ENCODE measurements at regions not wholly inside any gene's neighbourhood (a gene's known extent, or its start where the extent isn't known, plus 50 kb on each side); places are given as distances from the start of the nearest gene placed in this dataset.

DNA sequence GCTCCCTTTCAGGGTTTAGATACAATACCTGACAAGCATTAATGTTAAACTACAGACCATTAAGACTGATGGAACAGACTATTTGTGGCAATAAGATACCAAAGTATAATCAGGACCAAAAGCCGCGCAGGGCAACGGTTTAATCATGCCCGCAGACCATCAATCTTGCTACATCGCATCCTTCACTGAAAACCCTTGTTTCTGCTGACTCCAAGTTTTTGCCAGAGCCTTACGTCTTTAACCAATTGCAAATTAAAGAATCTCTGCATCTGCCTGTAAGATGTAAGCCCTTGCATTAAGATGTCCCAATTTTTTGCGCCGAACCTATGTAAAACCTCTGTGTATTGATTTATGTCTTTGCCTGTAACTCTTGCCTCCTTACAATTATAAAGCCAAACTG lies 94.2 kb upstream of the RBBP6 start:
- TF ChIP-seq, protein P1, sequence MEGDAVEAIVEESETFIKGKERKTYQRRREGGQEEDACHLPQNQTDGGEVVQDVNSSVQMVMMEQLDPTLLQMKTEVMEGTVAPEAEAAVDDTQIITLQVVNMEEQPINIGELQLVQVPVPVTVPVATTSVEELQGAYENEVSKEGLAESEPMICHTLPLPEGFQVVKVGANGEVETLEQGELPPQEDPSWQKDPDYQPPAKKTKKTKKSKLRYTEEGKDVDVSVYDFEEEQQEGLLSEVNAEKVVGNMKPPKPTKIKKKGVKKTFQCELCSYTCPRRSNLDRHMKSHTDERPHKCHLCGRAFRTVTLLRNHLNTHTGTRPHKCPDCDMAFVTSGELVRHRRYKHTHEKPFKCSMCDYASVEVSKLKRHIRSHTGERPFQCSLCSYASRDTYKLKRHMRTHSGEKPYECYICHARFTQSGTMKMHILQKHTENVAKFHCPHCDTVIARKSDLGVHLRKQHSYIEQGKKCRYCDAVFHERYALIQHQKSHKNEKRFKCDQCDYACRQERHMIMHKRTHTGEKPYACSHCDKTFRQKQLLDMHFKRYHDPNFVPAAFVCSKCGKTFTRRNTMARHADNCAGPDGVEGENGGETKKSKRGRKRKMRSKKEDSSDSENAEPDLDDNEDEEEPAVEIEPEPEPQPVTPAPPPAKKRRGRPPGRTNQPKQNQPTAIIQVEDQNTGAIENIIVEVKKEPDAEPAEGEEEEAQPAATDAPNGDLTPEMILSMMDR (IDR thresholded peaks at IDR 0.05; ENCODE audit: poor library complexity, severe bottlenecking) = no peak
- no peak overlapping the region for H3K4me3 ChIP-seq (ENCODE audit: severe bottlenecking)
- ATAC-seq (ENCODE audit: low read depth) = no peak

DNA sequence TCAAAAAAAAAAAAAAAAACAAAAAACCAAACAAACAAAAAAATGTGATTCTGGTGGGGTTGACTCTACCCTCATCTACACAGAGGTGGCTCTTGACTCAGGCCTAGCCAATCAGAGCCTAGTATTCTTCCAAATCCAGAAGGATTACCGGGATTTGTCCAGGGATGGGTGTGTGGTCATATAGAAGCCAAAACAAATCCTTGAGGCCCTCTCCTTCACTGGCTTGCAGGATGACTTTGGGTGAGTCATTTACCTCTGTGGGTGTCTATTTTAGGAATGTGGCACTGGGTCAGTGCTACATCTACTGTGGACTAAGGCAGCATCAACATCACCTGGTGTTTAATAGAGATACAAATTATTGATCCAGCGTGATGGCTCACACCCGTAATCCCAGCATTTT lies 93.2 kb upstream of the RBBP6 start:
- no peak for ATAC-seq (ENCODE audit: low read depth)
- DNase-seq (ENCODE audit: low spot score) = no peak
- Histone ChIP-seq H3K27me3 (ENCODE audit: insufficient read depth, poor library complexity, severe bottlenecking) (no peaks in the 10 kb centered on the region), H3K4me3 (ENCODE audit: severe bottlenecking) (no peak overlapping the region), H3K36me3 (ENCODE audit: low read depth) (no peaks in the 10 kb centered on the region), H3K27ac (ENCODE audit: poor library complexity, severe bottlenecking) (no peak overlapping the region), H3K4me1 (ENCODE audit: insufficient read depth, poor library complexity, severe bottlenecking) (no peaks in the 10 kb centered on the region), H3K9me3 (ENCODE audit: severe bottlenecking) (no peaks in the 10 kb centered on the region)
- TF ChIP-seq, protein P1 (IDR thresholded peaks at IDR 0.05; ENCODE audit: poor library complexity, severe bottlenecking) = no peak

More for the DNA sequence above, 94.2 kb upstream of the RBBP6 start:
- no peaks in the 10 kb centered on the region for H3K36me3 ChIP-seq (ENCODE audit: low read depth)
- H3K27ac ChIP-seq (ENCODE audit: poor library complexity, severe bottlenecking) = no peak overlapping the region
- H3K9me3 ChIP-seq (ENCODE audit: severe bottlenecking) = no peaks in the 10 kb centered on the region
- no peak for DNase-seq (ENCODE audit: low spot score)
- no peaks in the 10 kb centered on the region for H3K4me1 ChIP-seq (ENCODE audit: insufficient read depth, poor library complexity, severe bottlenecking)
- no peaks in the 10 kb centered on the region for H3K27me3 ChIP-seq (ENCODE audit: insufficient read depth, poor library complexity, severe bottlenecking)

DNA sequence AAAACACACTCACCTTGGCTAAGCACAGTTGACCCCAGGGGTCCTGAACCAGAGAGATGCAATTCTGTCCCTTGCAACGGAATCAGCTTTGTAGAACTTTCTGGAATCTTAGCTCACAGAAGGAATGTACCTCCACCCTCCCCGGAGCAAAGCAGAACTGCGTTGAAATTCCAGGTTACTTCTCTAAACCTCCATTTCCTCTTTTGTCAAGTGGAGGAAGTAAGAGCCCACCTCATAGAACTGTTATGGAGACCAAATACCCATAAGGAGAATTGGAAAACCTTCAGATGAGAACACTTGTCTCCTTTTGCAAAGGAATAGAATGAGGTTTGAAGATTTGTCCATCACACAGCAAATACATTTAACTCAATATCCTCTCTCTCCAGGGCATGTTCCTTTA lies 86.6 kb upstream of the RBBP6 start:
- H3K9me3 ChIP-seq (ENCODE audit: severe bottlenecking) = no peaks in the 10 kb centered on the region
- TF ChIP-seq, protein P1 (IDR thresholded peaks at IDR 0.05; ENCODE audit: poor library complexity, severe bottlenecking) = no peak
- DNase-seq (ENCODE audit: low spot score) (no peak), ATAC-seq (ENCODE audit: low read depth) (no peak)
- H3K4me1 ChIP-seq (ENCODE audit: insufficient read depth, poor library complexity, severe bottlenecking) = no peaks in the 10 kb centered on the region
- H3K27me3 ChIP-seq (ENCODE audit: insufficient read depth, poor library complexity, severe bottlenecking) = peaks cover 3% of the 10 kb centered on the region
- no peak overlapping the region for H3K27ac ChIP-seq (ENCODE audit: poor library complexity, severe bottlenecking)
- H3K36me3 ChIP-seq (ENCODE audit: low read depth) = no peaks in the 10 kb centered on the region
- H3K4me3 ChIP-seq (ENCODE audit: severe bottlenecking) = no peak overlapping the region

DNA sequence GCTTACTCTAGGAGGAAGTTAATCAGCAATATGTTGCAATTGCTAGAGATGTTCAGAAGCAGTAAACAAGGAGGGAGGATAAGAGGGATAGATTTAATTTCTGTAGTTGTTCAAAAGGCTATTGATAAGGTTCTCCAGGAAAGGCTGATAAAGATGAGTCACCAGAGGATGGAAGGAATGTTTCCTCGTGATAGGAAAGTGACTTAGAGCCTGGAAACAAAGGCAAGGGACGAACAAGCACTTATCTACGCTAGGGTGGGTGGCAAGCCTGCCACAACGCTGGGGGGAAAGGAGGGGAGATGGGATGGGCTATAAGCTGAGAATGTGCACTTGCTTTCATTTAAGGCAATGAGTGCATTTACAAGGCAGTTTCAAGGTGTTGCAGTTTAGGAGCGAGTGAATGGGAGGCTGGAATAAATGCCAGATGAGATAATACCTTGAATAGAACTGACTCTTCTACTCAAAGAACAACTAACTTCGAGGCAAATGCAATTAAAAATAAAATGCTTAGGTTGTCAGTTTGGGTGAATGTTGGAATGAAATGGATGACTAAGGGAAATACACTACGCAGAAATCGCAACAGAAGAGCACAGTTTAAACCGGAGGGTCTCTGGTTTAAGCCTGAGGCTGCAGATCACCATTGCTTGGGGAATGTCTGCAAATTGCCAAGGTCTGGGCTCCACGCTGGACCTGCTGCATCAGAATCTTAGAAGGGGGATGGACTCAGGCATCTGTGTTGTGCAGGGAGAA lies 76.0 kb upstream of the RBBP6 start:
- H3K27ac ChIP-seq (ENCODE audit: poor library complexity, severe bottlenecking) = no peak overlapping the region
- H3K4me1 ChIP-seq (ENCODE audit: insufficient read depth, poor library complexity, severe bottlenecking) = no peaks in the 10 kb centered on the region
- TF ChIP-seq, protein P1 (IDR thresholded peaks at IDR 0.05; ENCODE audit: poor library complexity, severe bottlenecking) = no peak
- H3K4me3 ChIP-seq (ENCODE audit: severe bottlenecking) = no peak overlapping the region
- DNase-seq (ENCODE audit: low spot score) (no peak), ATAC-seq (ENCODE audit: low read depth) (no peak)
- no peaks in the 10 kb centered on the region for H3K9me3 ChIP-seq (ENCODE audit: severe bottlenecking)
- H3K27me3 ChIP-seq (ENCODE audit: insufficient read depth, poor library complexity, severe bottlenecking) = no peaks in the 10 kb centered on the region
- H3K36me3 ChIP-seq (ENCODE audit: low read depth) = no peaks in the 10 kb centered on the region
